ENCODE measurements at regions not wholly inside any gene's neighbourhood (a gene's known extent, or its start where the extent isn't known, plus 50 kb on each side); places are given as distances from the start of the nearest gene placed in this dataset.
A peak's percentile ranks its signal among the peaks of the same experiment; 100 is the strongest.
"Not testable (repeated sequence)": the region's sequence is repeated elsewhere in the genome, so short reads cannot be mapped to it uniquely, and the experiment has no call there.

- no peak for DNase-seq (ENCODE audit: low read depth)
Observed at GRCh38 chr9:102164247-102164646, 425.8 kb upstream of the GRIN3A start.

GRCh38 chr9:102153081-102153480, 414.6 kb upstream of the GRIN3A start:
- DNase-seq (ENCODE audit: low read depth), result not testable (repeated sequence)

GRCh38 chr9:102135768-102136167, 397.3 kb upstream of the GRIN3A start:
- no peak for DNase-seq (ENCODE audit: low read depth)

GRCh38 chr9:102124465-102124864, 386.0 kb upstream of the GRIN3A start:
- DNase-seq (ENCODE audit: low read depth), result no peak

GRCh38 chr9:102114557-102114956, 376.1 kb upstream of the GRIN3A start:
- DNase-seq (ENCODE audit: low read depth), result no peak

- DNase-seq (ENCODE audit: low read depth), result no peak
Observed at GRCh38 chr9:102113191-102113590, 374.7 kb upstream of the GRIN3A start.

GRCh38 chr9:102106439-102106838, 368.0 kb upstream of the GRIN3A start:
- DNase-seq (ENCODE audit: low read depth), result no peak

GRCh38 chr9:102101723-102102122, 363.3 kb upstream of the GRIN3A start:
- no peak for DNase-seq (ENCODE audit: low read depth)

- DNase-seq (ENCODE audit: low read depth), result no peak
Observed at GRCh38 chr9:102087141-102087540, 348.7 kb upstream of the GRIN3A start.

- no peak for DNase-seq (ENCODE audit: low read depth)
Observed at GRCh38 chr9:102085548-102085947, 347.1 kb upstream of the GRIN3A start.

- no peak for DNase-seq (ENCODE audit: low read depth)
Observed at GRCh38 chr9:102072059-102072764, 333.8 kb upstream of the GRIN3A start.

- DNase-seq (ENCODE audit: low read depth), result no peak
Observed at GRCh38 chr9:102069969-102070368, 331.5 kb upstream of the GRIN3A start.

- no peak for DNase-seq (ENCODE audit: low read depth)
Observed at GRCh38 chr9:102054811-102055210, 316.4 kb upstream of the GRIN3A start.

- DNase-seq (ENCODE audit: low read depth), result no peak
Observed at GRCh38 chr9:102049586-102050246, 311.3 kb upstream of the GRIN3A start.

GRCh38 chr9:102047549-102047948, 309.1 kb upstream of the GRIN3A start:
- DNase-seq (ENCODE audit: low read depth), result no peak

- DNase-seq (ENCODE audit: low read depth), result no peak
Observed at GRCh38 chr9:102044133-102044532, 305.7 kb upstream of the GRIN3A start.

GRCh38 chr9:102038006-102038405, 299.6 kb upstream of the GRIN3A start:
- DNase-seq (ENCODE audit: low read depth), result no peak

GRCh38 chr9:102035929-102036328, 297.5 kb upstream of the GRIN3A start:
- no peak for DNase-seq (ENCODE audit: low read depth)

- no peak for DNase-seq (ENCODE audit: low read depth)
Observed at GRCh38 chr9:102032614-102033013, 294.2 kb upstream of the GRIN3A start.

GRCh38 chr9:102000956-102001355, 262.5 kb upstream of the GRIN3A start:
- no peak for DNase-seq (ENCODE audit: low read depth)

- DNase-seq (ENCODE audit: low read depth), result no peak
Observed at GRCh38 chr9:101999441-101999840, 261.0 kb upstream of the GRIN3A start.

GRCh38 chr9:101995231-101995630, 256.8 kb upstream of the GRIN3A start:
- peak; percentile 1 for DNase-seq (ENCODE audit: low read depth)

- no peak for DNase-seq (ENCODE audit: low read depth)
Observed at GRCh38 chr9:101993771-101994170, 255.3 kb upstream of the GRIN3A start.

- no peak for DNase-seq (ENCODE audit: low read depth)
Observed at GRCh38 chr9:101991926-101992325, 253.5 kb upstream of the GRIN3A start.

Measured in RPMI7951 (cell line).